ENCODE measurements at regions not wholly inside any gene's neighbourhood (a gene's known extent, or its start where the extent isn't known, plus 50 kb on each side); places are given as distances from the start of the nearest gene placed in this dataset.

- no peak for ATAC-seq (ENCODE audit: low read depth)
- WGBS (ENCODE audit: insufficient coverage): 88% methylated on average over 3 of the region's 3 CpGs
- no peak overlapping the region for H3K4me2 ChIP-seq (replicated peaks; ENCODE audit: low read depth, low read length, poor library complexity, severe bottlenecking)
- no peaks in the 10 kb centered on the region for H4K20me1 ChIP-seq (ENCODE audit: control insufficient read depth, insufficient read depth, low read length, poor library complexity, severe bottlenecking)
- no peak overlapping the region for H3K27ac ChIP-seq (ENCODE audit: low read length in 2 of 2)
- H3K9ac ChIP-seq (ENCODE audit: low read length): no peak overlapping the region
- TF ChIP-seq EZH2 (IDR thresholded peaks at IDR 0.05; ENCODE audit: borderline replicate concordance, insufficient read depth, low read depth, low read length, poor library complexity, severe bottlenecking) (no peak), CTCF (IDR thresholded peaks at IDR 0.05) (no peak)
- H3K4me3 ChIP-seq (ENCODE audit: control extremely low read depth in 1 of 5, extremely low read depth in 1 of 5, insufficient read depth in 1 of 5, low read depth in 2 of 5, low read length in 4 of 5): no peak overlapping the region
- intact Hi-C loops (cut with micrococcal nuclease): no loop called here
- Mint-ChIP-seq H3K4me1 (no peaks in the 10 kb centered on the region), H3K27ac (no peak overlapping the region), H3K27me3 (no peaks in the 10 kb centered on the region), H3K4me3 (no peak overlapping the region), H3K9me3 (ENCODE audit: insufficient read depth) (peaks cover 6% of the 10 kb centered on the region)
- H3K9me3 ChIP-seq (ENCODE audit: control extremely low read depth in 1 of 3, control insufficient read depth in 2 of 3, insufficient read depth in 1 of 3, low read length in 2 of 3): peaks cover 0 to 12% (median 0%) of the 10 kb centered on the region in 3 donors
- ChIA-PET POLR2A (no interaction called here), CTCF (no interaction called here)
- H3K27me3 ChIP-seq (replicated peaks in 1 of 4; ENCODE audit: control extremely low read depth in 1 of 4, control insufficient read depth in 3 of 4, insufficient read depth in 4 of 4, low read length in 3 of 4): no peaks in the 10 kb centered on the region
- no peaks in the 10 kb centered on the region for H3K4me1 ChIP-seq (ENCODE audit: control insufficient read depth in 2 of 2, insufficient read depth in 2 of 2, low read length in 2 of 2)
- no peak for DNase-seq
- no peaks in the 10 kb centered on the region for H3K79me2 ChIP-seq (ENCODE audit: control insufficient read depth, insufficient read depth, low read length)
- no peaks in the 10 kb centered on the region for H3K36me3 ChIP-seq (replicated peaks in 1 of 2; ENCODE audit: control extremely low read depth in 1 of 2, control insufficient read depth in 1 of 2, extremely low read depth in 1 of 2, insufficient read depth in 2 of 2, low read length in 1 of 2)
- no peak overlapping the region for H2AFZ ChIP-seq (ENCODE audit: insufficient read depth, low read depth, low read length, poor library complexity, severe bottlenecking)
Measured at GRCh38 chr6:168746013-168746412, 305.0 kb downstream of the SMOC2 start.

GRCh38 chr6:168744861-168745260, 303.9 kb downstream of the SMOC2 start:
- no peaks in the 10 kb centered on the region for H3K36me3 ChIP-seq (replicated peaks in 1 of 2; ENCODE audit: control extremely low read depth in 1 of 2, control insufficient read depth in 1 of 2, extremely low read depth in 1 of 2, insufficient read depth in 2 of 2, low read length in 1 of 2)
- H3K9me3 ChIP-seq (ENCODE audit: control extremely low read depth in 1 of 3, control insufficient read depth in 2 of 3, insufficient read depth in 1 of 3, low read length in 2 of 3): peaks cover 0 to 18% (median 0%) of the 10 kb centered on the region in 3 donors
- TF ChIP-seq EZH2 (IDR thresholded peaks at IDR 0.05; ENCODE audit: borderline replicate concordance, insufficient read depth, low read depth, low read length, poor library complexity, severe bottlenecking): no peak
- no peak for TF ChIP-seq CTCF (IDR thresholded peaks at IDR 0.05)
- H3K27ac Mint-ChIP-seq: no peak overlapping the region
- H3K27ac ChIP-seq (ENCODE audit: low read length in 2 of 2): no peak overlapping the region
- H3K9ac ChIP-seq (ENCODE audit: low read length): no peak overlapping the region
- H3K4me1 ChIP-seq (ENCODE audit: control insufficient read depth in 2 of 2, insufficient read depth in 2 of 2, low read length in 2 of 2): no peaks in the 10 kb centered on the region
- no peaks in the 10 kb centered on the region for H3K4me1 Mint-ChIP-seq
- DNase-seq (no peak), ATAC-seq (ENCODE audit: low read depth) (no peak)
- ChIA-PET CTCF (no interaction called here), POLR2A (no interaction called here)
- H3K4me2 ChIP-seq (replicated peaks; ENCODE audit: low read depth, low read length, poor library complexity, severe bottlenecking): no peak overlapping the region
- no peaks in the 10 kb centered on the region for H3K27me3 ChIP-seq (replicated peaks in 1 of 4; ENCODE audit: control extremely low read depth in 1 of 4, control insufficient read depth in 3 of 4, insufficient read depth in 4 of 4, low read length in 3 of 4)
- no peaks in the 10 kb centered on the region for H3K79me2 ChIP-seq (ENCODE audit: control insufficient read depth, insufficient read depth, low read length)
- intact Hi-C loops (cut with micrococcal nuclease): no loop called here
- H4K20me1 ChIP-seq (ENCODE audit: control insufficient read depth, insufficient read depth, low read length, poor library complexity, severe bottlenecking): no peaks in the 10 kb centered on the region
- no CpG with 5 or more reads among the region's 3 CpGs for whole genome bisulfite sequencing (ENCODE audit: insufficient coverage)
- no peak overlapping the region for H2AFZ ChIP-seq (ENCODE audit: insufficient read depth, low read depth, low read length, poor library complexity, severe bottlenecking)
- peaks cover 6% of the 10 kb centered on the region for H3K9me3 Mint-ChIP-seq (ENCODE audit: insufficient read depth)
- H3K4me3 ChIP-seq (ENCODE audit: control extremely low read depth in 1 of 5, extremely low read depth in 1 of 5, insufficient read depth in 1 of 5, low read depth in 2 of 5, low read length in 4 of 5): no peak overlapping the region
- no peak overlapping the region for H3K4me3 Mint-ChIP-seq
- no peaks in the 10 kb centered on the region for H3K27me3 Mint-ChIP-seq

All from B cell (primary cell).